SK-N-SH treated with all-trans-retinoic acid at 6 μM for 48 hours (cell line): ENCODE measurements at regions not wholly inside any gene's neighbourhood (a gene's known extent, or its start where the extent isn't known, plus 50 kb on each side); places are given as distances from the start of the nearest gene placed in this dataset.

Experiments used
- ATAC-seq: fragments of 200-7000 bp; cut with Tn5 transposase; 3 replicates; pipeline ENCODE4 v1.9.1; 2020; ENCODE audit warnings: mild to moderate bottlenecking, moderate library complexity
- ARNTL ChIP-seq: fragments of 450-650 bp; formaldehyde crosslinking; IDR thresholded peaks from 2 replicates; pipeline ENCODE4 v1.5.0; 2020; ENCODE audit warnings: low read depth, mild to moderate bottlenecking, moderate library complexity, borderline replicate concordance
- BACH2 ChIP-seq: fragments of 250-450 bp; sonication (Bioruptor Pico); IDR thresholded peaks from 2 replicates; pipeline ENCODE4 v1.9.0; 2021; ENCODE audit warnings: mild to moderate bottlenecking, borderline replicate concordance
- ESRRG ChIP-seq: fragments of 250-450 bp; sonication (Bioruptor Pico); IDR thresholded peaks from 2 replicates; pipeline ENCODE4 v1.6.1; 2021; ENCODE audit warnings: mild to moderate bottlenecking
- GLIS3 ChIP-seq: fragments of 250-450 bp; sonication (Bioruptor Pico); IDR thresholded peaks from 2 replicates; pipeline ENCODE4 v1.5.0; 2020; ENCODE audit warnings: mild to moderate bottlenecking, moderate library complexity
- ISL1 ChIP-seq: fragments of 250-450 bp; sonication (Bioruptor Pico); IDR thresholded peaks from 2 replicates; pipeline ENCODE4 v2.1.2; 2022; ENCODE audit warnings: mild to moderate bottlenecking, moderate library complexity
- OSR1 ChIP-seq: fragments of 250-450 bp; sonication (Bioruptor Pico); IDR thresholded peaks from 2 replicates; pipeline ENCODE4 v1.8.0; 2022; ENCODE audit warnings: moderate library complexity, mild to moderate bottlenecking, inconsistent platforms
- PATZ1 ChIP-seq: fragments of 250-450 bp; sonication (Bioruptor Pico); IDR thresholded peaks from 2 replicates; pipeline ENCODE4 v1.8.0; 2020; ENCODE audit warnings: mild to moderate bottlenecking, moderate library complexity, borderline replicate concordance
- PPARA ChIP-seq: fragments of 250-450 bp; sonication (Bioruptor Pico); IDR thresholded peaks from 2 replicates; pipeline ENCODE4 v1.5.0; 2020; ENCODE audit warnings: mild to moderate bottlenecking, borderline replicate concordance
- RARB ChIP-seq: fragments of 250-450 bp; sonication (Bioruptor Pico); IDR thresholded peaks from 2 replicates; pipeline ENCODE4 v1.8.0; 2021; ENCODE audit warnings: mild to moderate bottlenecking, moderate library complexity
- TCF4 ChIP-seq: fragments of 250-450 bp; sonication (Bioruptor Pico); IDR thresholded peaks from 2 replicates; pipeline ENCODE4 v1.8.0; 2021; ENCODE audit warnings: mild to moderate bottlenecking, moderate library complexity, borderline replicate concordance
- TOX ChIP-seq: fragments of 250-450 bp; sonication (Bioruptor Pico); IDR thresholded peaks from 2 replicates; pipeline ENCODE4 v1.8.0; 2021; ENCODE audit warnings: mild to moderate bottlenecking, moderate library complexity, borderline replicate concordance
- TSHZ2 ChIP-seq: fragments of 250-450 bp; sonication (Bioruptor Pico); IDR thresholded peaks from 2 replicates; pipeline ENCODE4 v1.5.0; 2020; ENCODE audit warnings: mild to moderate bottlenecking, moderate library complexity
- ZC3H10 ChIP-seq: fragments of 250-450 bp; sonication (Bioruptor Pico); IDR thresholded peaks from 2 replicates; pipeline ENCODE4 v1.5.1; 2021; ENCODE audit warnings: mild to moderate bottlenecking, moderate library complexity
- ZFP3 ChIP-seq: fragments of 250-450 bp; sonication (Bioruptor Pico); IDR thresholded peaks from 2 replicates; pipeline ENCODE4 v1.5.0; 2020; ENCODE audit warnings: mild to moderate bottlenecking, moderate library complexity
- ZFP30 ChIP-seq: fragments of 450-650 bp; formaldehyde crosslinking; IDR thresholded peaks from 2 replicates; pipeline ENCODE4 v1.5.0; 2022; ENCODE audit warnings: mild to moderate bottlenecking, moderate library complexity
- ZNF565 ChIP-seq: fragments of 450-650 bp; formaldehyde crosslinking; conservative IDR thresholded peaks from 2 replicates; pipeline ENCODE4 v1.5.0; 2020; ENCODE audit warnings: low read depth, mild to moderate bottlenecking, moderate library complexity
- ZNF8 ChIP-seq: fragments of 450-650 bp; formaldehyde crosslinking; IDR thresholded peaks from 2 replicates; pipeline ENCODE4 v1.5.0; 2020; ENCODE audit warnings: mild to moderate bottlenecking, moderate library complexity
- TF ChIP-seq, protein P1 (sequence below): fragments of 250-450 bp; sonication (Bioruptor Pico); IDR thresholded peaks from 2 replicates; pipeline ENCODE4 v1.8.0; 2021; ENCODE audit warnings: low read depth, mild to moderate bottlenecking, moderate library complexity, borderline replicate concordance
- TF ChIP-seq, protein P2 (sequence below): fragments of 250-450 bp; sonication (Bioruptor Pico); IDR thresholded peaks from 2 replicates; pipeline ENCODE4 v1.5.1; 2021; ENCODE audit warnings: mild to moderate bottlenecking, moderate library complexity
- TF ChIP-seq, protein P3 (sequence below): fragments of 250-450 bp; sonication (Bioruptor Pico); IDR thresholded peaks from 2 replicates; pipeline ENCODE4 v1.5.1; 2020; ENCODE audit warnings: low read depth, mild to moderate bottlenecking, moderate library complexity

- TF ChIP-seq RARB (CRISPR knock-in tag), result no peak
- no peak for TF ChIP-seq PPARA (CRISPR knock-in tag)
- TF ChIP-seq ZFP3 (CRISPR knock-in tag), result no peak
- TF ChIP-seq, protein P1, sequence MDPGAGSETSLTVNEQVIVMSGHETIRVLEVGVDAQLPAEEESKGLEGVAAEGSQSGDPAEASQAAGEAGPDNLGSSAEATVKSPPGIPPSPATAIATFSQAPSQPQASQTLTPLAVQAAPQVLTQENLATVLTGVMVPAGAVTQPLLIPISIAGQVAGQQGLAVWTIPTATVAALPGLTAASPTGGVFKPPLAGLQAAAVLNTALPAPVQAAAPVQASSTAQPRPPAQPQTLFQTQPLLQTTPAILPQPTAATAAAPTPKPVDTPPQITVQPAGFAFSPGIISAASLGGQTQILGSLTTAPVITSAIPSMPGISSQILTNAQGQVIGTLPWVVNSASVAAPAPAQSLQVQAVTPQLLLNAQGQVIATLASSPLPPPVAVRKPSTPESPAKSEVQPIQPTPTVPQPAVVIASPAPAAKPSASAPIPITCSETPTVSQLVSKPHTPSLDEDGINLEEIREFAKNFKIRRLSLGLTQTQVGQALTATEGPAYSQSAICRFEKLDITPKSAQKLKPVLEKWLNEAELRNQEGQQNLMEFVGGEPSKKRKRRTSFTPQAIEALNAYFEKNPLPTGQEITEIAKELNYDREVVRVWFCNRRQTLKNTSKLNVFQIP (CRISPR knock-in tag), result no peak
- no peak for TF ChIP-seq ZNF565 (CRISPR knock-in tag)
- no peak for TF ChIP-seq ESRRG (CRISPR knock-in tag)
- TF ChIP-seq ARNTL, result no peak
- TF ChIP-seq ZC3H10 (CRISPR knock-in tag), result no peak
- TF ChIP-seq TCF4 (CRISPR knock-in tag), result no peak
- no peak for TF ChIP-seq ZNF8 (CRISPR knock-in tag)
- TF ChIP-seq PATZ1 (CRISPR knock-in tag), result no peak
- TF ChIP-seq BACH2 (CRISPR knock-in tag), result no peak
- no peak for TF ChIP-seq GLIS3 (CRISPR knock-in tag)
- TF ChIP-seq, protein P2, sequence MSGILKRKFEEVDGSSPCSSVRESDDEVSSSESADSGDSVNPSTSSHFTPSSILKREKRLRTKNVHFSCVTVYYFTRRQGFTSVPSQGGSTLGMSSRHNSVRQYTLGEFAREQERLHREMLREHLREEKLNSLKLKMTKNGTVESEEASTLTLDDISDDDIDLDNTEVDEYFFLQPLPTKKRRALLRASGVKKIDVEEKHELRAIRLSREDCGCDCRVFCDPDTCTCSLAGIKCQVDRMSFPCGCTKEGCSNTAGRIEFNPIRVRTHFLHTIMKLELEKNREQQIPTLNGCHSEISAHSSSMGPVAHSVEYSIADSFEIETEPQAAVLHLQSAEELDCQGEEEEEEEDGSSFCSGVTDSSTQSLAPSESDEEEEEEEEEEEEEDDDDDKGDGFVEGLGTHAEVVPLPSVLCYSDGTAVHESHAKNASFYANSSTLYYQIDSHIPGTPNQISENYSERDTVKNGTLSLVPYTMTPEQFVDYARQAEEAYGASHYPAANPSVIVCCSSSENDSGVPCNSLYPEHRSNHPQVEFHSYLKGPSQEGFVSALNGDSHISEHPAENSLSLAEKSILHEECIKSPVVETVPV (CRISPR knock-in tag), result no peak
- TF ChIP-seq ISL1 (CRISPR knock-in tag), result no peak
- no peak for TF ChIP-seq OSR1 (CRISPR knock-in tag)
- no peak for ATAC-seq
These were observed 264.8 kb downstream of the GASK1B start for GRCh38 chr4:157908031-157908430.

DNA sequence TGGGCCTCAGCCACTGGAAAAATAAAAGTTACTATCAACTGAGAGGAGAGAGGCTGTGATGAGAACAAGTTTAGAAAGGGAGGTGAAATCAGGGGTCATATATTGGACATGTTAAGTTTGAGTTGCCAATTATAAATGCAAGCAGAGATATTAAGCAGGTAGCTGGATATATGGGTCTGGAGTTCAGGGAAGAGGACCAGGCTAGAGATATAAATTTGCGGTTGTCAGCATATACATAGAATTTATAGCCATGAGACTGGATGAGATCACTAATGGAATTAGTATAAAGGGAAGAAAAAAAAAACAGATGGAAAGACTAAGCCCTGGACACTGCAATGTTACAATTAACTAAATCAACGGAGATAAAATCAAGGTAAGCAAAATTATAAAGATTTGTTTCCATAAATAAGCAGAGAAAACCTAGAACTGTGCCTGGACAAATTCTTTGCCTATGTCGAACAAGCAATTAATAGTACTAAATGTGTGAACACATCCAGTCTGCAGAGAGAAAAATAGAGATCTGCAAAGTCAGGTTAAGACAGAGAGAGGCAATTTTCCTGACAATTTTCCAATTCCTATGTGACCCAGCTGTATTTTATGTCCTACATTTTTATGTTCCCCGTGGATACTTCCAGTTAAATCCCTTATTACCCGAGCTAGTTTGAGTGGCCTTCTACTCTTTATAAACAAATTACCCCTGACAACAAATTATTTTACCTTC lies 265.4 kb downstream of the GASK1B start:
- TF ChIP-seq ISL1 (CRISPR knock-in tag), result peak; percentile 92
- peak; percentile 55 for TF ChIP-seq TCF4 (CRISPR knock-in tag)
- peak; percentile 67; the same call in 1 of the 2 replicates for TF ChIP-seq ZFP30
- peak; percentile 87; the same call in 1 of the 2 replicates for TF ChIP-seq TOX (CRISPR knock-in tag)
- TF ChIP-seq, protein P1 (CRISPR knock-in tag), result no peak
- no peak for TF ChIP-seq PPARA (CRISPR knock-in tag)
- TF ChIP-seq, protein P3, sequence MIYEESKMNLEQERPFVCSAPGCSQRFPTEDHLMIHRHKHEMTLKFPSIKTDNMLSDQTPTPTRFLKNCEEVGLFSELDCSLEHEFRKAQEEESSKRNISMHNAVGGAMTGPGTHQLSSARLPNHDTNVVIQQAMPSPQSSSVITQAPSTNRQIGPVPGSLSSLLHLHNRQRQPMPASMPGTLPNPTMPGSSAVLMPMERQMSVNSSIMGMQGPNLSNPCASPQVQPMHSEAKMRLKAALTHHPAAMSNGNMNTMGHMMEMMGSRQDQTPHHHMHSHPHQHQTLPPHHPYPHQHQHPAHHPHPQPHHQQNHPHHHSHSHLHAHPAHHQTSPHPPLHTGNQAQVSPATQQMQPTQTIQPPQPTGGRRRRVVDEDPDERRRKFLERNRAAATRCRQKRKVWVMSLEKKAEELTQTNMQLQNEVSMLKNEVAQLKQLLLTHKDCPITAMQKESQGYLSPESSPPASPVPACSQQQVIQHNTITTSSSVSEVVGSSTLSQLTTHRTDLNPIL, result peak; percentile 85; the same call in 1 of the 2 replicates
- peak; percentile 91 for TF ChIP-seq GLIS3 (CRISPR knock-in tag)
- TF ChIP-seq TSHZ2 (CRISPR knock-in tag), result peak; percentile 56; the same call in 1 of the 2 replicates
- TF ChIP-seq, protein P2 (CRISPR knock-in tag), result no peak
- peak; percentile 67; the same call in 1 of the 2 replicates for TF ChIP-seq ZC3H10 (CRISPR knock-in tag)
- TF ChIP-seq, all 23 proteins: peak for 8
- ATAC-seq, result peak; percentile 62
